NCI-H226 (cell line): ENCODE measurements at regions not wholly inside any gene's neighbourhood (a gene's known extent, or its start where the extent isn't known, plus 50 kb on each side); places are given as distances from the start of the nearest gene placed in this dataset.
"Not testable (repeated sequence)": the region's sequence is repeated elsewhere in the genome, so short reads cannot be mapped to it uniquely, and the experiment has no call there.

Source experiments
- DNase-seq: peaks from one replicate; pipeline ENCODE4 v3.0.0-alpha.2; 2015

DNA sequence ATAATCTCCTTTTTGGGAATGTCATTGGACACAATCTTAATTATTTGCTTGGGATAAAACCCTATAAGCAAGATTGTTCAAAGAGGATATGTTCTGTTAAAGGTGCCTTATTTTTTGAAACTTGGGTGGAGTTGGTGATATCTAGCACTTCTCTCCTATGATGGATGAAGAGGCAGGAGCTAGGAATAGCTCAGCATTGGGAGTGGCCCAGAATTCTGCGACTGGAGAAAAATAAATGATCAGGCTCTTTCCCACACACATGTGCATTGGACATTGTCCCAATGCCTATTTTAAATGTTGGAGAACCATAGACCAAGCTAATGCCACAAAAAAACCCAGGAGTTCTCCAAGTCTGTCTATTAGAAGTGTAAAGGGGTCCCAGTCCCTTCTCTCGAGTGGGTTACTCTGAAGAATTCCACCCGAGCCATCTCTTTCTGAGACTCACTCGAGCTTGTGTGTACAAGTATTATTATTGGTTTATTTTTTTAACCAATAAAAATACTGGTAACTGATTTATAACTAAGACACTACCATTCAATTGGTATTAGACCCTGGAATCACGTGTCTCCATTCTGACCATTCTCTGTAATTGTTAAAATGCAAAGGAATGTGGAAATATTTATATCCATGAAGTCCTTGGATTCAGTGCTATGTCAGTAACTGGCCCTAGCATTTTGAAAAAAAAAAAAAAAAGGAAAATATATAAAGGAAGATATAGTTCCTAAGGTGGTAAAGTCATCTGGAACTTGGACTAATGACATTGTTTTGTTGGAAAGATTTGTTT, 437.5 kb upstream of the TMEM132C start:
- no peak for DNase-seq

DNA sequence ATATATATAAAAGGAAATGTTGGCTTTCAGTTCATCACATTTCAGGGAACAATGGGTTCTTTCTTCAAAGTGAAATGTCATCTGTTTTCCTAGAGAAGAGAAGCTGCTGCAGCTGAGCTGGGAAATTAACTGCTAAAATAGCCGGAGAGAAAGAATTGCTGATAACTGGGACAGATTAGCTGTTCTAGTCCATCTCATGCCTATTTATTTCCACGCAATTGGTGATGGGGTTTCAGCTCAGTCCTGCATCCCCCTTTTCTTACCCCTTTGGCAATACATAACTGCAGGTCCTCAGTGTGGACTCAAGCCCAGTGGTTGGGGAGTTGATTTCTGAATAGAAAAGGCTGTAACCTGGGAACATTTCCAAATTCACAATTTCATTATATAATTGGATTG, 436.9 kb upstream of the TMEM132C start:
- DNase-seq: no peak

DNA sequence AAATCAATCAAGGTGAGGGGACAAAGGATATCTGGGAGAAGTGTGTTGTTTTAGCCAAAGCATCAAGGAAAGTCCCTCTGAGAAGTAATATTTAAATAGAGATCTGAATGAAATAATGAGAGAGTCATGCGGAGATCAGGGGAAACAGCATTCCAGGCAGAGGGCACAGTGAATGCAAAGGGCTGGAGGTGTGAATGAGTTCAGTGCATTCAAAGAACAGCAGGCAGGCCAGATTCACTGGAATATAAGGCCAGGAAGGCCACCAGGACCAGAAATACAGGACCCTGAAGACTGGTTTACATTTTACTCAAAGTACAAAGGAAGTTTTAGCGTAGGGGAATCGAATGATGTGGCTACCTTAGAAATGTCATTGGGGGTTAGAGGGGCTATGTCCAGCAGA, 436.2 kb upstream of the TMEM132C start:
- no peak for DNase-seq

DNA sequence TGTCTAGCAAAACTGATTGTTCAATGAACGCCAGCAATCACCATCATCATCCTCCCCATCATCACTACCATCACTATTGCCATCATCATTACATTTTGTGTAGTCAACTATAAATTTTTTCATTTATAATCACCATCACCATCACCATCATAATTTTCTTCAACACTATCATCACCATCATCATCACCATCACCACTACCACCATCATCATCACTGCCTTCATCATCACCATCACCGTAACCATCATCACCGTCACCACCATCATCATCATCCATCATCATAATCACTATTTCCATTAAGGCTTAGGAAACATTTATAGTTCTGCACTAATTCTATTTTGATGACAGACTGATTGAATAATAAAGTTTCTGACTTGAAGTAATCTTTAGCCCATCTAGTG, 434.8 kb upstream of the TMEM132C start:
- no peak for DNase-seq

DNA sequence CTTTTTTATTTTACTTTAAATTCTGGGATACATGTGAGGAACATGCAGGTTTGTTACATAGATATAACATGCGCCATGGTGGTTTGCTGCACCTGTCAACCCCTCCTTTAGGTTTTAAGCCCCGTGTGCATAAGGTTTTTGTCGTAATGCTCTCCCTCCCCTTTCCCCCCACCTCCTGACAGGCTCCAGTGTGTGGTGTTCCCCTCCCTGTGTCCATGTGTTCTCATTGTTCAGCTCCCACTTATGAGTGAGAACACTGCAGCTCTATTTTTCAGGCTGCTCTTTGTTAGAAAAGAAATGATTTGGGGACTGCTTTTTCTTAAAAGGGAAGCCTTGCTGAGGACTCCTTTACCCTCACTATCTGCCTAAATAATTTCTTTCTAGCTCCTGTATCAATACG, 430.2 kb upstream of the TMEM132C start:
- DNase-seq: not testable (repeated sequence)

DNA sequence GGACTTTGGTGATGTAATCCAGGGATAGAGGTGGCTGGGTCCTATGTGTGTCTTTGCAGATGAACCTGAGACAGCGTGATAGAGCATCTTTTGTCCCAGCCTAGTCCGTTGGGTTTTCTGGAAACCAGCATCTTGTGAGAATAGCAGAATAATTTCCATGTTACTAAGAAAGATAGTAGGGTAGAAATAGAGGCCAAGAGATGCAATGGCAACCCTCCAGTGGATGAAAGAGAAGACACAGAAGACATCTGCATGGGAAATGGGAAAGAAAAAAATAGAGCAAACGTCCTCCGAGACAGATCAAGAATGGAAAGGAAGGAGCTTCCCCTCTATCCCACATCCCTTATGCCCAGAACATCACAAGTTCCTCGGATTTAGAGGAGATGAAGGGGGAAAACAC, 409.3 kb upstream of the TMEM132C start:
- no peak for DNase-seq

DNA sequence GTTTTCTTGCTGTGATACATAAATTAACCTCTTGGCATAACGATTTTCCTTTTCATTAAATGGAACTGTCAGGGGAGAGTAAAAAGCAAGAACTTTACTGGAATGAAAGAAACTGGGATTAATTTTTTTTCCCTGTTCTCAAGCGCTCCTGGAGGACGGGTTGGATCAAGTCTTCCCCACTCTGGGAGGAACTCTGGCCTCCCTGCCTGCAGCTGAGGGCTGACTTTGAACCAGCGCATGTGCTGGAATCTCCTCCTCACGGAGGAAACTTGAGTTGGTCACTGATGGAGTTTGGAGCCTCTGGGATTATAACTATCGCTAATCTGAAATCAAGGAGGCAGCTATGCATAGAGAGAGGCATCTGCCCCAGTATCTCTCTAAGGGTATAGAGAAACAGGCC, 406.4 kb upstream of the TMEM132C start:
- DNase-seq: no peak

DNA sequence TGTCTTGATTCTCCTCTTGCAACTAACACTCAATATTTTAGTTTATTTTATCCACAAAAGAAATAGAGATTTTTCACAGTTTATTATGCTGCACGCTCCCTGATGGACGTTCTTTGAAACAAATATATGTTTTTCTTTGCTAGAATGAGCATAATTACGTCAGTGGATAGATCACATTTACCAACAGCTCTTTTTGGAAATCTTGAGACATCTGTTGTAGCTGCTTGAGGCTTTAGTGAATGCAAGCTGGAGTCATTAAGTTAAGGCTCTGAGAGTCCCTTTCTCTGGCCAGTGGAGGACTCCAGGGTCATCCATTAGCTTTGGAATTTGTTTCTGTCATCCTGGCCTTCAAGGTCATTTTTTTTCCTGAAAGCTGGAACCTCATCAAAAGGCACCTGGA, 405.6 kb upstream of the TMEM132C start:
- DNase-seq: no peak

DNA sequence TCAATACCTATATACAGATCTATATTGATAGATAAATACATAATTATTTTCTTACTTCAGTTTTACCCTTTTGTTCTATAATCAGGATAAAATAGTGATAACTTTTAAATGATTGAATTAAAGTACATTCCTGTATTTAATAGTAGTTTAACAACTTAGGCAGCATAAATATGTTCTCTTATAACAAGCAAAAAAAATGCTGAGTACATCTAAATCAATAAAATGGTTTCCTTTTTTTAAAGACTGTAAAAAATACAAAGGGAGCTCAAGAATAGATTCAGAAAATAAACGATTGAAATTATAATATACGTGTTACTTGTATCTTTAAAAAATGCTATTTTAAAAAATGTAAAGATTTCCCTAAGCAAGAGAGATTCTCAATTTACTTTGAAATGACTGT, 393.7 kb upstream of the TMEM132C start:
- no peak for DNase-seq

DNA sequence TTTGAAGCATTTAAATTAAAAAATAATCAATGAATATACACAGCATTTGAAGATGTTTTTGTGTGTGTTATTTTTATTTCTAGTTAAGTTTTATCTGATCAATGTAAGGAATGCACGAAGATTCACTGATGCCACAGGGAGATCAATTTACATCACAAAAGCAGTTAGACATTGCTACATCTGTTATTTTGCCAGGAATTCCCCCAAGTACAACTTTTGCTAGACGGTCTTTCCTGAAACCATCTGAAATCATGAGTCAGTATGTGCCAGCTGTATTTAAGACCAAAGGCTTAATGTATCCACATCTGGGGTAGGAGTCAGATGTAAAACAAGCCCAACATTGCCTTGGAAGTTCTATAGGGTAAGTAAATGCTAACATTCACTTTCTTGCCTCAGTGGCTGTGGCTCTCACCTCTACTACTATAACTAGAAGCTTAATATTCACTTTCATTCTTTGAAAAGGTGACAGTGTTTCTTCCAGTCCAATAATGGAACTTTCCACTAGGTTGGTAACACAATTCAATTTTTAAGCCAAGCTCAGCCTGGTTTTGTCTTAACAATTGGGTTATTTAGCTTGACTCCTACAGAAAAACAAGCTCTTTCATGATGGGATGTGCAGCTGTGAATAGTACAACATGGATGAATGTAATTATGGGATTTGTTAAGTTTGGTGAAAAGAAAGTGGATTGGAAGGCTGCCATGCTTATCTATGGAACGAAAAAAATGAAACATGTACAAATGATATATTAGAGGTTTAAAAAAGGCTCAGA, 385.4 kb upstream of the TMEM132C start:
- no peak for DNase-seq

DNA sequence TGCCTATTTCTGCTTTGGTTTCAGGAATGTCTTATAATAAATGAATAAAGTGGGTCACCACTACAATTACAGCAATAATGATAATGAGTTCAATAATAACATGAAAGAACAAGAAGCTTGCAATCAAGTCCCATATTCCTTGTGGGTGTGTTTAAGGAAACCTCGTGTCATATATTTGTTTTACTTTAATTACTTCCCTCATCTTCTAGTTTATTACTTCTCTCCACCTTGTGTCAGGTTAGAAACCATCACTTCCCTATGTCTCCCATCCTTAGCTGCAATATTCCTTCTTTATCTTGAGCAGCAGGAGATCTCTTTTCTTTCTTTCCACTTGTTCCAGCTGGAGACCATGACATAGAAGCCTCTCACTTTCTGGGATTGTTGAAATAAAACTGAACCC, 384.0 kb upstream of the TMEM132C start:
- DNase-seq: no peak

DNA sequence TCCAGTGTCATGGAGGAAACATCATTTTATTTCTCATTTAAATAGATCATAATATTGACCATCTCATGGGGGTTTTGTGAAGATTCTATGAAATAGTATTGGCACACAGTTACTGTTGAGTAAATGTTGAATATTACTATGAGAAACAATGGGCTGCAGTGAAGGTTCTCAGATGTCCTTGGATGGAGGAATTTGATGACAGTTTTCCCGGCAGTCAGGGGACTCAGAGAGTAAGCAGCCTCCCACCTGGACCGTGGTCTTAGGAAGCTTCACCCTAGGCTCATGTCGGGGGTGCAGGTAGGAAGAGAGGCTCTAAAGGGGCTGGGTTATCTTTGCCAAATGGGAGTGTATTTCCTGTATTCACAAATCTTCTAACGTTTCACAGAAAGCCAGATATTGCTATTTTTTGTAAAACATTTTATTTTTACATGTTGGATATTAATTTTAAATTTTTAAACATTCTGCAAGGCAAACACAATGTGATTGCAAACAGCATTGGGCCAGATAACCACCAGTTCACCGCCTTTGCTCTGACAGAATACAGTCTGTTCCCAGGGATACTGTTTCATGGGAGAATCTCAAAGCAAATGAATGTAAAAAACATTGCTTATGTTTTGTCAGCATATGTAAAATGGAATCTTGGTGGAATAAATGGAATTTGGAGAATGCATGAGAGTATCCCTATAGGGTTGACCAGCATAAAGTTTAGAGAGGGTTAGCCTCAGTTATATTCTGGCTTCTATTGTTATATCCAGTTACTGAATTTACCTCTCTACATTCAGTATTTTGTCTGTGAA, 380.8 kb upstream of the TMEM132C start:
- DNase-seq: no peak

DNA sequence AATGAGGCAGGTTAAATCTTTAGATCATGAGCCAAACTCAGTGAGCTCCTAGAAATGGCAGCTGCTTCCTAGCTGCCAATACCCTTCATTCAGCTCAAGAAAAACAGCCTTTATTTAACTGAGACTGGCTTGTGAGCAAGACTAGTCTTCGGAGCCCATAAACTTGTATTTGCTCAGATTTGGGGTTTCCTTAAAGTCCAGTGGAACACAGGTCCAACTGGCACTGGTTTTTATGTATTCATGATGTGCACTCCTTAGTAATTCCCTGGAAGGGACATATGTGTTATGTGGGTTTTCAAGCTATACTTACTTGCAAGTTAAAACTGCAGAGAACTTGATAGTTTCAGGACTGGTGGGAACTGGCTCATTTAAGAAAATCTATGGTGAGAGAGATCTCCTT, 380.1 kb upstream of the TMEM132C start:
- no peak for DNase-seq

DNA sequence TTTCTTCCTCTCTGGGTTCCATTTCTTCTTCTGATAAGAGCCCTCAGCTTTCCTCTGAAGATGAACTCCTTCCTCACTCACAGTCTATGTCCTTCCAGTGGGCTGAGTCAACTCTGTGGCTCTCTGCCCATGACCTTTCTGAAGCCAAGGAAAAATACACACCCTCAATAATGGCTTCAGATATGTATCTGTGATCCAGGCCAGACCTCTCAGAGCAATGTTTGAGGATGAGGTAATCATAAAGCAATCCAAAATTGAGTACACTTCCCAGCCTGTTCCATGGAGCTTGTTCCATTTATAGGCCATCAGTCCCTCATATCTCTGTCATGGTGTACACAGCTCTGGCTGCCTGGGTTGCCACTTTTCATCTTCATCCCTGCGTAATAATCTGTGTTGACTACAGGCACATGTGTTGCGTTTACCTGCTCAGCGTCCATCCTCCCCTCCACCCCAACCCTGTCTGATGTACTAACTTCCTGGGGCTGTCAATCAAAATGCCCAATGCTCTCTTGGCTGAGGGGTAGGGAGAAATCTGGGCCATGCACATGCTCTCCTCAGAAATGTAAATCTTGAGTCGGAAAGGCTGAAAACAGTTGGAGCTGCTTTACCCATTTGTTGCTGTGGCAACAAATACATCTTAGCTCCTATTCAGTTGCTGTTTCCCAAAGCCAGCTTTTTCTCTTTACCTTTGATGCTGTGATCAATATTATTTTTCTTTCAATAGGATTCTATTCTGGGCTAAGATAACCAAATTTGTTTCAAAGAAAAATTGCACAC, 377.8 kb upstream of the TMEM132C start:
- no peak for DNase-seq

DNA sequence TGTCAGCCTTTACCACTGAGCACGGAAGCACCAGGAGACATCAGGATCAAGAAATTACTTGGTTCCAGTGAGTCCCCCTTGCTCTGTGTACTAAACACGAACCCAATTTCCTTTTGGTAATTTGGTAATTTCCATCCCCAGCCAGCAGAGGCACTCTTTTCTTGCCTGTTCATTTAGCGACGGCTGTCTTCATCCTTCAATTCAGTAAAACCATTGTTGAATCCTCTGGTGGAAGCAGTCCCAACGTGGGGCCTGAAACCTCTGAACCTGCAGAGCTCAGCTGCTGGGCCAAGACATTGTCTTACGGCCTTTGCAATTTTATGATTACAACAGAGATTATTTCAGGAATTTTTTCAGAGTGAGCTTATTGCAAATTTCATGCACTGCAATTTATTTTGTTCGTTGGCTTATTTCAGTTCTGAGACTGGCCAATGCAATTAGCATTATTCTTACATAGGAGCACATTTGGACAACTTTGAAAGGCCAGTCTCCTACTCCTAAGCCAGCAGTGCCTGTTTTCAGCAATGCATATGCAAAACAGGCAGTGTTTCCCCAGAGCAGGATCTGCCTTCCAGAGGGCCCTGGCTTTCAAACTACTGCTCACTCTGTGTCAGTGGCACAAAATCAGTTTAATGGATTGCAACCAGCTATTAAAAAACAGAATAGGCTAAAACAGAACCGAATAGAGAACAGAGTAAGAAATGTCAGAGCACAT, 372.9 kb upstream of the TMEM132C start:
- DNase-seq: no peak

DNA sequence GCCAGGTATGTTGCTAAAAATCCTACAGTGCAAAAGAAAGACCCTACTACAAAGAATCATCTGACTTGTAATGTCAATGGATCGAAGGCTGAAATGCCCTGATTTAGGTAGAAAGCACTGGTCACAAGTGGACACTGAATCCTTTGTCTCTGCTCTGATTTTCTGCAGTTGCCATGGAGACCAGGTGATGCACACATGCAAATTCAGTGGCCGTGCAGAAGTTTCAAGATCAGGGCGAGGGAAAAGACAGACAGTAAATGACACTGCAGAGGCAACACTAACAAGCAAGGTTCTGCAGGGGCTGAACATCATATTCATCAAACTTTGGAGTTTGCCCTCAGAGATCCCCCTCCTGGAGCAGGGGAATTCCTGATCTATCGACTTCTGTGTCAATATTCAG, 370.3 kb upstream of the TMEM132C start:
- DNase-seq: no peak

DNA sequence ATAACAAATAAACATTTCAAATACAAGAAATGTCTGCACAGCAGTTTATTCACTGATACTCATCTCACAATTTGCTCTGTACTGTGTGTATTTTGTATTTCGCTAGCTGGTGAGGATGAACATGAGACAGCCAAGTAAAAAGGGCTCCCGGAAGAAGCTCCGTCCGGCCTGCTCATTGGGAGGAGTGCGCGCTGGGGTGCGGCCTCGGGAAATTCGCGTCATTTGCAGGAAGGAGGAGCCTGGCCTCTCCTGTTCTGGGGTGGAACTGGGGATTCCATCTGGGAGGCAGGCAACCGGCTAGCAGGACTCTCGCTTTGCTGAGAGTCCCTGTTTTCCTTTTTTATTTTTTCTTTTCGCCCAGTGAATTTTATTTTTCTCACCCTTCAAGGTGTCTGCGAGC, 368.4 kb upstream of the TMEM132C start:
- no peak for DNase-seq

DNA sequence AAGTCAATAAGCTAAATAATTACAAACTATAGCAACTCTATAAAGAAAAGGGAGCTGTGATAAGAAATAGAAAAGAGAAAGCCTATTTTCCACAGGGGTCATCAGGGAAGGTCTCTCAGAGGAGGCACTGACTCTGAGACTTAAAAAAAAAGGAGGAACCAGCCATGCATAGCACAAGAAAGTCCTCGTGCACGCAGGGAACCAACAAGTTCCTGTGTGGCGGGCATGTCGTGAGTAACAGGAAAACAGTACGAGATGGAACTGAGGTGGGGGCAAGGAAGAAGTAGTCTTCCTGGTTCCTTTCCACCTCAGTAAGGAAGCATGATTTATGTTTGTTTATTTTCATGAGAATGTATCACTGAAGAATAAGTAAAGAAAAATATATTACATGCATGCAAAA, 367.0 kb upstream of the TMEM132C start:
- DNase-seq: no peak

DNA sequence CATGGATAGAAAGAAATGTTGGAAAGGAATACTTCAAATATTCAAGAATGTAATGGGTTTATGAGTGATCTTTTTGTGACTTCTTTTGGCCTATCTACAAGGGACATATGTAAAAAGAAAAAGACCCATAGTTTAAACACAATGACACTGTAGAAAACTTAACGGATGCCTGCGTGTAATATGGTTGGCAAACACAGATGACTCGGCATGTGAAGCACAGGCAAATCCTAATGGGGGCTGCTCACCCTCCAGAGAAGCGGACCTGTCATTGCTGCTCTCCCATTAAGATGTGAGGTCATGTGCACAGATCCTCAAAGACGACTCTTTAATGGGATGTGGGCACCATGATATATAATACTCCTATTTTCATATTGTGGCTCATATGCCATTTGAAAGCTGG, 366.6 kb upstream of the TMEM132C start:
- DNase-seq: no peak

DNA sequence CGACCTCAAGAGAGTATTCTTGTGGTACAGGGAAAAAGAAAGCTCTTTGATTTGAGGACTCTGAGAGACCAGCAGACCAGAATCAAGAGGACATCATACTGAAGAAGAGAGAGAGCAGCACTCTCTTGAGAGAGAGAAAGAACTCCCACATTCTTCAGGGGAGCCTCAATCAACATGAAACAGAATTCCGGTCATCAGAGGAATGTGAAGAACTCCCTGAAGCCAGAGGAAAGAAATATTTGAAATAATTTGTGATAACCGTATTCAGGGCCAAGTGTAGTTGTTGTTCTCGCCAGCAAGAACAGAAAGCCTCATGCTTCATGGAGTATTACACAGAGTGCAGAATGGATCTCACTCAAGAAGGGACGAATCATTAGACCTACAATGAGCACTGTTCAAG, 363.8 kb upstream of the TMEM132C start:
- no peak for DNase-seq

DNA sequence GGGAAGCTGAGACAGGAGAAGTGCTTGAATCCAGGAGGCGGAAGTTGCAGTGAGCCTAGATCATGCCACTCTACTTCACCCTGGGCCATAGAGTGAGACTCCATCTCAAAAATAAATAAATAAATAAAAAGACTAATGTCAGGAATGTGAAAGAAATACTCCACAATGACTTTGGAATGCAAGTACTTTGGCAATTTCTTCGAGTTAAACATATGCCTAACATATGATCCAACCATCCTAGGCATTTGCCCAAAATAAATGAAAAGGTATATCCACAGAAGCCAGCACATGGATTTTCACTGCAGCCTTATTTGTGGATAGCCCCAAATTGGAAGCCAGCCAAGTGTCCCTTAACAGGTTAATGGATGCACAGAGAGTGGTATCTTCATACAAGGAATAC, 357.9 kb upstream of the TMEM132C start:
- no peak for DNase-seq

DNA sequence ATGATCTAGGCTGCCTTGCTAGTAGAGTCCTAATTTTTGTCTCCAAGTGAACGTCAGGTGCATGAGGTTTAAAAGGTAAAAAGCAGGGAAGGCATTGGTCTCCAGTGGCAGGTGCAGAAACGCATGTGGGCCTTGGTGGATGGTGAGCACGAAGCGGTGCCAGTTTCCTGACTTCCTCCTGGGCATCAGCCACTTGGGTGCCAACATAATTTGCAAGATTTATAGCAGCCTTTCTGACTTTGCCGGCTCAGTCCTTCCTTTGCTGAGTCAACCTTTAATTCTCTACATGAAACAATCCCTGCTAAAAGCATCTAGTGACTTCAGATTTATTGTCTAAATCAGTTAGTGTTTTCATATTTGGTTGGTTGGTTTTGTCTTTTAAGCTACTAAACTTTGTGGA, 355.7 kb upstream of the TMEM132C start:
- DNase-seq: no peak
